OCI-LY3 (cell line): ENCODE measurements at regions not wholly inside any gene's neighbourhood (a gene's known extent, or its start where the extent isn't known, plus 50 kb on each side); places are given as distances from the start of the nearest gene placed in this dataset.

ENCODE experiments used
- CTCF ChIP-seq: fragments of 200-600, 300-600 bp; sonication (generic); IDR thresholded peaks from 2 replicates; pipeline ENCODE4 v1.5.1; 2014; ENCODE audit warnings: antibody characterized with exemption, low read length, low read depth
- EZH2phosphoT487 ChIP-seq: fragments of 200-600 bp; shearing (Covaris generic); IDR thresholded peaks from 2 replicates; pipeline ENCODE4 v1.6.1; 2018; ENCODE audit warnings: antibody characterized with exemption, mixed run types, low read depth

- TF ChIP-seq CTCF, result no peak
- TF ChIP-seq EZH2phosphoT487, result no peak
Observed at GRCh38 chr15:81642451-81642990, 268.5 kb upstream of the TMC3 start.
